Activated naive CD4-positive, alpha-beta T cell treated with Interleukin-2 at 50 U/mL for 16 hours (primary cell): ENCODE measurements at regions not wholly inside any gene's neighbourhood (a gene's known extent, or its start where the extent isn't known, plus 50 kb on each side); places are given as distances from the start of the nearest gene placed in this dataset.

Source experiments
- DNase-seq: peaks from one replicate; pipeline ENCODE4 v3.0.0-alpha.2; 2020

DNA sequence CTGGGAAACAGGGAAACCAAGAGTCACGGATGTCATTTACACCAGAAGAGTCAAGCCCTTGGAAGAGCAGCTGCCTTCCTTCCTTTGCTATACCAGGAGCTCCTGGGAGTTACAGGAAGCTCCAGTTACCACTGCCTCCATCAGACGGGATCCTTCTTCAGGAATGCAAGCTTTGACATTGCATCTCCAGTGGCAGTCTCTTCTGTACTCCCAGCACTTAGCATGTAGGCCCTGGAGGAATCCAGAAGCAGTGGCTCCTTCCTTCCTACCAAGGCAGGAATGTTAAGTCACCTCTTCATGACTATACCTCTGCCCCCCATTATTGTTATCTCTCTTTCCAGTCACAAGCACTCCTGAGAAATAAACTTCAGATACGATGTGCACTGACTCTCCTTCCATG lies 836.0 kb downstream of the MAFB start:
- DNase-seq: no peak

DNA sequence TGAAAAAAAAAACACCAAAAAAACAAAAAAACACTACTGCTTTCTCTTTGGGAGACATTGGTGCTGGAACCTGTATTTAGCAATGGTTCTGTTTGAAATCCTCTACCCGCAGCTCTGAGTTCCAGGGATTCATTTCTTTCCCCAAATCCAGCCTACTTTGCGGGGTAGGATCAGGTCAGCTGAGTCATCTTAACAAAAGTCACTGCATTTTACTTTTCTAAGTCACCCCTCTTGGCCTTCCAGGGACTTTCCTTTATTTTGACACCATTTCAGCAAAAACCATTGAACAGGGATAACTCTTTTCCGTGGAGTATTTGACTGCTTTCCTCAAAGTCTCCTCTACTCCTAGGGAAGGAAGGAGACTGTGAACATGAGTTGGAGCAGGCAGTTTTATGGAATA lies 837.6 kb downstream of the MAFB start:
- no peak for DNase-seq

DNA sequence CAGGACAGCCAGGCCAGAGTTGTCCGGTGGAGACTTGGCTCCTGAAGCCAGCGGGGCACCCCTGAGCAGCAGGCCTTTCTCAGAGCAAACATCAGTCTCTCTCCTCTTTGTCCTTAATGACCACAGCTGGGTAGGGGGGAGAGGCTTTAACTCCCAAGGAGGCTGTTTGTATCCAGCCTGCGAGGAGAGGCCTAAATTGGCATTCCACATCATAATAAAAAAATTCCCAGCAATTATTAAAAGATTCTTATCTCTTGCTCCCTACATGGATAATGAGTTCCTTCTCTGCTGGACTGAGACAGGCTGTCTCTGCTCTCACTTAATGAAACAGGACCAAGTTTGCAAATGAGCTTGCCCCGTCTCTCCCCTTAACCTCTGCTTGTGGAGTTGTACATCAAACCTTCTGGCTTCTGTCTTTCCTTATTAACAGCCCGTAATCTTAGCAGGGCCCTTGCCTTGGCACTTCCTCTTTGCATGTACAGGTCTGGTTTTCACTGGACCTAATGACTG lies 838.2 kb downstream of the MAFB start:
- DNase-seq: no peak

DNA sequence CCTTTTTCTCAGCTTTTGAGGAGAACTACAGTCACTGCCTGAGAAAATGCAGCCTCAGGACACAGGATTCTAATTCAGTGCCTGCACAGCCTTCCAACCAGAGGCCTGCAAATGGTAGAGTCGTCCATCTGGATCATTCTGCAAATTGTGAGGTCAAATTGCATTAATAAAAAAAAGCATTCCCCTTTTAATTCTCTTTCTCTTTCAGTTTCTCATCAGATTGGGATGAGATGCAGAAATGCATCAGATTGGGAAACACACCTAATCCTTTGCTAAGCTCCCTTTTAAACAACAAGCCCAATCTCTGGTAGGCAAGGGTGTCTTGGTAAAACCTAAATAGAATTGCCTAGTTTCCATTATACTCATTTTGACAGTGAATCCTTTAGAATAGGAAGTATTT lies 838.8 kb downstream of the MAFB start:
- no peak for DNase-seq

DNA sequence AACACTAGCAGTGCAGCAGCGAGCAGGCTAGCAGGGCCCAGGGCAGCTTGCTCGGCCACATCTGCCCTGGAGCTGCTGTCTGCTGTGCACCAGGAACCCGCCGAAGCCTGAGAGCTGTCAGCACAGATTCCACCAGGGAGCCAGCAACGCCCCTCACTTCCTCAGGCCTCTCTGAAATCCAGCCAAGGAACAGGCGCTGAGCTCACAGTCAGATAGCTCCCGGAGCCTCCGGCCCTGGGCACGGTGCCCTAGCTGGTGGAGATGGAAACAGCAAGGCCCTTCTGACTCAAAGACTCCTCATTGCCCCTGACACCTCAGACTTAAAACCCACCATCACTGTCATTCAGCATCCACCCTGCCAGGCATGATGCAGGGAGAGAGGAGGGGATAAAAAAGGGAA lies 839.4 kb downstream of the MAFB start:
- no peak for DNase-seq

DNA sequence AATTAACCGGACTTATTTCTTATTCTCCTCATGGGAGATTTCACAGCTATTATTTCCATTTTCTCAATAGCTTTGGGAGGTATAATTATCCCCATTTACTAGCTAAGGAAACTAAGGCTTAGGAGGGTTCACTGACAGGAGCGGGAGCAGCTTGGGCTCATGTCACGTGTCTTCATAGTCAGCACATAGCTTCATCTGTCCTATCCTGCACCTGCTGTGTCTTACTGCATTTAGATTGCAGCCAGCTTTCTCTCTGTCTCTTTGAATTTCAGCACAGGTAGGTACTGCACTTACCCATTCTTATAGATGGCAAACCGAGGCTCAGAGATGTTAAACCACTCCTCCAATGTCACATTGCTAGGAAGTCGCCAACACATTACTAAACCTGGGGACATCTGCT lies 839.9 kb downstream of the MAFB start:
- no peak for DNase-seq

DNA sequence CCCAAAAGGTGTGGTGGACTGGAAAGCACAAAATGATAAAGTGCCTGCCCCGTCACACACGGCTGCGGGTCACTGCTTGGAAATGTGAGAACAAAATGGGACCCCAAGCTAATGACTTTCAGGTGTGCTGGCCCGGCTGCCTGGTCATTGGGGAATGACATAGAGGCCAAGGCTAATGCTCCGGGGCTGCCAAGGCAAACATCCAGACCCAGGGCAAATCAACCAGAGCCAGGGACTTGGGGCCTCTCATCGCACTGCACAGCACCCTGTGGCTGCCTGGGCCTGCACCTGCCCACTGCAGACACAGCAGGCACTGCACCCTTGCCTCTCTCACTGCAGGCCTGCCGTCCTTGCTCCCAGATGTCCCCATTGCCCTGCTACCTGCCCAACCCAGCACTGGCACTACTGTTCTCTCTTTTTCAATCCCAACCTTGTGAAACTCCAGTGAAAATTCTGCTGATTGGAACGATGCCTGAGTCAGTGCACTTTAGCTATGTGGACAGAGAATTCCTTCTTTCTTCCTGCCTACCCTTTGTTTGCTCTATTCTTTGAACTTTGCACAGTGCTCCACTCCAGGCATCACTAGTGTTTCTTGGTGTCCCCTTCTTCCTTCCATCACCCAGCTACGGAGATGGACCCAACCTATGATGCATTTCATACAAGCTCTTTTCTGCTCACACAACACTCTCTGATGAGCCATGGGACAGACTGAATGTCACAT lies 849.5 kb downstream of the MAFB start:
- no peak for DNase-seq

DNA sequence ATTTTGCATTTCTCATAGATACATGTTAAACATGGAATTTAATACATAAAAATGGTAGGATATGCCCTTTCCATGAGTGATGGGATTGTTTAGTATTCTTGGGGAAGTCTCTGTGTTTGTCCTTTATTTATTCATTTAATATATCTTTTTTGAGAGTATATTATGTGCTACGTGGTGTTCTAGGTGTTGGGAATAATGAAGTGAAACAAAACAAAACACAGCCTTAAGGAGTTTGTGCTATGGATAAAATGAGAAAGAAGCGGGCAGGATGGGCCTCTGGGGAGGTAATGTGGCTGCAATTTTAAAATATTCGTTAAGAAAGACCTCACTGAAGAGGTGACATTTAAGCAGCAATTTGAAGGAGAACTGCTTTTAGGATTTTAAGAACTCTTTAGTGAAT lies 851.5 kb downstream of the MAFB start:
- no peak for DNase-seq

DNA sequence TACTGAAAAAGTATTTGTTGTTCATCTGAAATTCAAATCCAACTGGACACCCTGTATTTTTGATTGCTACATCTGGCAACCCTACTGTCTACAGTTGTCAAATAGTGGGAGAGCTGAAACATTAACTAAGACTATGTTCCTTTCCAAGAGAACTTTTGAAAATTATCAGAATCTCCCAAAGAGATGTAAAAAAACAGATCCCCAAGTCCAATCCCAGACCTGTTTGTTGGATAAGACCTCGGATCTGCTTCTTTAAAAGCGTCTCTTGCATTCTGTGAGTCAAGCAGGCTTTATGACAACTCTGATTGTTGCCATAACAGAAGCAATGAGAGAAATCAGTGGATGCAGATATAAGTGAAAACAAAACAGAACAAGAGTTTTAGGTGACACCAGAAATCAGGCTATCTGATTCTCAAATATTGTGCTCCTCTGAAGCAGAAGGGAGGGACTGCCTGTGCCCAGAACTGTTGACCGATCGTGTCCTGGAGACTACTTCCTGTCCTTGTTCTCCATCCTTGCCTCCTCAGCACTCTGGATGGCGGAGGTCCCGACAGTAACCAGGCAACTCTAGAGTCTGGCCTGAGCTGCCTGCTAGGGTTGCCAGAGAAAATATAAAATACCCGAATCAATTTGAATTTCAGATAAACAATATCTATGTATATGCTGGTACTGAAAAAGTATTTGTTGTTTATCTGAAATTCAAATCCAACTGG lies 853.8 kb downstream of the MAFB start:
- DNase-seq: no peak

DNA sequence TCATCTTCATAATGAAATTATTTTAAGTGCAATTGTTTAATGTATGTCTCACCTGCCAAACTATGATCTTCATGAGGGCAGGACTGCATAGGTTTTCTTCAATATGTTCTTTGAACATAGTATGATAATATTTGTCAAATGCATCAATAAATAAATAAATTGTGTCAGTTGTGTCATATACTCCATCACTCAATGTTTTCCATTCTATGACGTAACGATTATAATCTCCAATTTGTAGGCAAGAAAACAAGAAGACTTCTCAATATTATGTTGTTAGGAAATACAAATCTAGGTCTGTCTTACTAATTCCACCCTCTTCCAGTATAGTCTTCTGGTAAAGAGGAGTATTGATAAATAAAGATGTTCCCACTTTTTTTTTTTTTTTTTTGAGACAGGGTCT lies 858.1 kb downstream of the MAFB start:
- DNase-seq: no peak

DNA sequence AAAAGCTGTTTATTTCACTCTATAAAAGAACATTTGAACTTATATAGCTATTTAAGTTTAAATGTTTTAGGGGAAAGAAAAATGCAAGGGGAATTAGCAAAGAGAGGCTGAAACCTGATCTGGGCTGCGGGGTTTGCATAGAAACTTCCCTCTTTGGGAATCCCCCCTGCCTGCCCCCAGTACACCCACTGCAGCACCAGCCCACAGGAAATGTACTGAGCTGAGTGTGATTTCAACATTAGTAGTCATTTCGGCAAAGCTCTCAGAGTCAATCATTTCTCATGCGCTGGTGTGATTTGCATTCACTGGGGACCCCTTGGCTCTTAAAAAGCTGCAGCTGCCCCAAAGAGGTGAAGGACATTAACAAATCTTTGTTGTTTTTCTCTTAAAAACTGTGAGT lies 859.4 kb downstream of the MAFB start:
- DNase-seq: no peak

DNA sequence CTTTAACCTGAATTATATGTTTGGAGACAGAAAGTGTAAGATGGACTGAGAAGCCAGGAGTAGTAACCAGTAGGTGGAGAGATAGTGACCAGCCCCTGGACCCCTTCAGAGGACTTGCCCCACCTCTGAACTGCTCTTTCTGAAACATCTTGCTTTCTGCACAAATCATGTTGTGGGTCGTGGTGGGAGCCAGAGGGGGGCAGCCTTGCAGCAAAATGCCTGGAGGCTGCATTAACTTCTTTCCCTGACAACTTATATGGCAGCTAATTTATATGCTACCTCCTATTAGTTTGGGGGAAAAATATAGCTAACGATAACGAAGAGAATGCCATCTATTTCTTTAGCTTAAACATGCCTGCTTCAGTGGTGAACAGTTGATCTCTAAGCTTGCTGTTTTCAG lies 859.8 kb downstream of the MAFB start:
- no peak for DNase-seq

DNA sequence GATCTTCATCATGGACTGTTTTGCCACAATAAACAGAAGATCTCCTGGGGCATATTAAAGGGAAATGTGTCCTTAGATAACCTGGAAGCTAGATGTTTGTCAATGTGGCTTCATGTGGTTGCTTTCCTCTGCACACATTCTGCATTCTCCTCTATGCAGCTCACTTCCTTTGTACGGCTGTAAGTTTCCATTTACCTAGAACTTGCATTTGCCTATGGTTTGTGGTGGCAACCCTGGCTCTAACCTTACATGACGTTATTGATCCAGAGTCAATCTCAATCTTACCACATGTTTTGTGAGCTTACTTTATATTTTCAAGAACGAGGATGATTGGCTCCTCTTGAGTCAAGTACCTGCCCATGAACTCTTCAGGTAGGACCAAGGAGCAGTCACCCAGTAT lies 863.1 kb downstream of the MAFB start:
- no peak for DNase-seq

DNA sequence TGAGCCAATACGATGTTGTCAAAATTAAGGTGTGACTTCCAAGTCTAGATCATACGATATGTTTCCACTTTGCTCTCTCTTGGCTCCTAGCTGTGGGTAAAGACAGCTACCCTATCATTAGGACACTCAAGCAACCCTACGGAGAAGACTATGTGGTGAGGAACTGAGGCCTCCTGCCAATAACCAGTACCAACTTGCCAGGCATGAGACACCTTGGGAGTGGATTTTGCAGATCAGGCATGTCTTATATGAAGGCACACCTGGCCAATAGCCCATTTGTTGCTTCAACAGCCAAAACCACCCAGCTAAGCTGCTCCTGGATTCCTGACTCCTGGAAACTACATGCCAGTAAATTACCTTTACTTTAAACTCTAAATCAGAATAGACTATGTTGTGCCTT lies 863.4 kb downstream of the DHX35 start:
- no peak for DNase-seq

DNA sequence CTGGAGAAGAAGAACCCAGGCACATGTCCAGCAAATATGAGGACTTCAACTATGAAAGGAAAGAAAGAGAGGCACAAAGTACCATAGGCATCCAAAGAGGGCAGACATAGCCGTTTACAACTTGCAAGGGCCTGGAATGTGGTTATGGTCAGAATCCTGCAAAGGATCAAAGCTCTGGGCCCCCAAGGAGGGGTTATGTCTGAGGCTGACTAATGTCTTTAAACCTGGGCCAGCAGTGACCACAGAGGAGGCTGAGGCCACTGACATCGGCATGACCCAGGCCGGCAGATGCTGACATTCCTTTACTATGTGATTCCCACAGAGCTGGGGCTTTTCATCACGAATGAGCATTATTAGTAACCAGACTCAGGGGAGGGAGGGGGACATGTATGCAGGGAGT lies 861.1 kb downstream of the DHX35 start:
- no peak for DNase-seq

DNA sequence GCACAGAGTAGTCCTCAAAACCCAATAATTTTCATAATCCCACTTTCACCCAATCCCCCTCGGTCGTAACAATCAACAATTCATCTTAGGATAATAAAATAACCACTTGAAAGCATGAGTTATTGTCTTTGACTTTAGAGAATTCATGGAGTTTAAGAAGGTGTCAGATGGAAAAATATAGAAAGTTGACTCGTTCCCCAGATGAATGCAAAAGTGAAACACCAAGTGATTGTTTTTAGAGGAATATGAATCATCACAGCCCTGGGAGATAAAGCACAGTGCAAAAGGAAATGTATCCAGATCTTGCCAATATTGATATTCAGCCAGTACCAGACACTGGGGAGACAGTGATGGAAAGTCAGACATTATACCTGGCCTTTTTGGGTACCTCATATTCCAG lies 860.5 kb downstream of the DHX35 start:
- no peak for DNase-seq

DNA sequence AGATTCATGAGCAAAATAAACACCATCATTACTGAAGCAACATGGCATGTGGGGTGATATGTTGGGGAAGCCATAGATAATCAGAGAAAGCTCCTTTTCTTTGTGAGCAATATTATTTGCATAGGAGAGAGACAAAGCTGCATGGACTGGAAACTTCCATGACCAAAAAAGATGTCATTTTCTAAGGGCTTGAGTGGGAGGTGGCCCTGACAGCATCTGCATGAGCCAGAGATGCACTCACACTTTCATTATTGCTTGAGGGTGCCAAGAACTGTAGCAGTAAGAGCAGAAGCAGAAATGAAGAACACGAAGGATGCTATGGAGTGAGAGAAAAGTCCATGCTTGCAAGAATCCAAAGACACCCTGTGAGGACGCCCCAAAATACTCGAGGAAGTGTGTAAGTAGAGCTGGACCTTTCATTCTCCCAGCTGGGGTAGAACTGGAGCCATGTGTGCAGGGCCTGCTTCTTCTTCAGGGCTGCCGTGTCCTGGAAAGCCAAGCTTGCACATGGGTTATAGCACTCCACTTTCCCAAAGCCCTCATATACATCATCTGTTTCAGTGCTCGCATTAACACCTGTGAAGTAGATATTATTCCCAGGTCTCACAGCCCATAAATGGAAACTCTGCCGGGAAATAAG lies 851.2 kb downstream of the DHX35 start:
- no peak for DNase-seq

DNA sequence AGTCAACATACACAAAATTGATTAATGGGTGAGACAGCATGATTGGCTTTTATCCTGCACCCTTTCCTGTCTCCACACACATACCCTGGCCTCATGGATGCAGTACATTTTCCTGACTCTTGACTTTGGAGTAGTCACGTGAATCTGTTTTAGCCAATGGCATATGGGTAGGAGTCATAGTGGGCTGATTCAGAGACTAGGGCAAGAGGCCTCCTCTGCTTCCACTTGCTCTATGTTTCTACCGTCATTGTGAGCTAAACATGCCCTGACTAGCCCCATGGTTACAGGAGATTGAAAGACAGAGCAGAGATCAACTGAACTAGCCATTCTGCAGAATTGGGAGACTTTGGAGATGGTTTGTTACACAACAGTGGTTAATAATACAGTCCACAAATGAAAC lies 850.0 kb downstream of the DHX35 start:
- DNase-seq: no peak

DNA sequence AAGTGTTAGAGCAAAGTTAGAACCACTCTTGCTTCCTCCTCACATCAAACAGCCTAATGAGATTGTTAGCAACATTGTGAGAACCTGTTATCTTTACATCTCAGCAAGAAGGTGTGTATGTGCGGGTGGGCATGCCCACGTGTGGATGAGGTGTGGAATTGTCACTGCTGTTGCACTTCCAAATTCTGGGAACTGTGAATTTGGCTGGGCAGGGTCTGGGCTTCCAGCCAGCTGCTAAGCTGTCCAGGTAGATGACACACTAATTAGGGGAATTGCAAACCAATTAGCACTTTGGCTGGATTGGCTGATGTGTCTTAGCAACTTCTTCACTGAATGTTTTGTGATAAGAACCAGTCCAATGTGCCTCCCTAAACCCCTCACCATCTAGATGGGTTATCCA lies 848.2 kb downstream of the DHX35 start:
- no peak for DNase-seq

DNA sequence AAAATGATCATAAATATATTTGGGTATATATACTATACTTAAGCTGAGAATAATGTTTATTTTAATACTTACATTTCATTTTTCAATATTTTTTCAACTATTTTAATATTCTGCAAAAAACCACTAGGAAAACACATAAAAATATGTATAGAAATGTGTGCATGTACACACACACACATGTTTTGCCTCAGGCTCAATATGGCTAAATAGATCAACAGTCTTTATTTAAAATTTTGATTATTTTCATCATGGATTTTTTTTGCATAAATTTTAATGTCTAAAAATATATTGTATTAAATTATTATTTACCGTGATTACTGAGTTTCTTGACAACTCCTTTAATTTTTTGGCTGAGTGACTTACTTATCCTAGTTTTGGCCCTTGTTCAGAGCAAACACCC lies 846.5 kb downstream of the DHX35 start:
- no peak for DNase-seq

DNA sequence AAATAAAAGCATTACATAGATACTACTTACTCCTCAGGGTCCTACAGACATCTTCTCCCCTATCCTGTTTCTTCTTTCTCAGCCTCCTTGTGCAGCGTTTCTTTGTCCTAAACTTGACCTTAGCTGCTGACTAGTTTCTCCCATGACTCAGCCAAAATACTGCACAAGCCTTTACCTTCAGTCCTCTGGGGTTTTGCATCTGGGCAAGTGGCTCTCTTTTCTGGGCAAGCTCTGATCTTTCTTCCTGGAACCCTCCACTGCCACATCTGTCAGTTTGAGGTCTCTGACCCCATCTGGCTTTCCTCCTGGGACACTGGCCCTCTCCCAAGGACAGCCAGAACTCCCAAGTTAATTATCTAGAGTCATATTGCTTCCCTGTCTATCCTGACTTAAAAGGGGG lies 838.4 kb downstream of the DHX35 start:
- no peak for DNase-seq

DNA sequence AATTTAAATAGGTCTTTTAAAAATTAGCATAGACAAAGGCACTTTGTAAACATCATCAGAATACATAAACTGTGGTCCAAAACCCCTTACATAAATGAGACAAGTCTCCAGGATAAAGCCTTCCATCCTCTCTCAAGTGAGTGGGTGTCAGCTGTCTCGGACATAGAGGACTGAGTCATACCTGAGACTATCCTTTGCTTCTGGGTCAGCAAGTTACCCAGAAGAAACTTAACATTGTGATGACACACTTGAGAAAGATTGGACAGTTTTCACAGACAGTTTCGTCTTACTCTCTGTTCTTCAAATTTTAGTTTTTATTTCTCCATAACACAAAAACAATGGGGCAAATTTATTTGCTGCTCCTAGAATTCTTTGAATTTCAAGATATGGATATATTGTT lies 838.0 kb downstream of the DHX35 start:
- no peak for DNase-seq

DNA sequence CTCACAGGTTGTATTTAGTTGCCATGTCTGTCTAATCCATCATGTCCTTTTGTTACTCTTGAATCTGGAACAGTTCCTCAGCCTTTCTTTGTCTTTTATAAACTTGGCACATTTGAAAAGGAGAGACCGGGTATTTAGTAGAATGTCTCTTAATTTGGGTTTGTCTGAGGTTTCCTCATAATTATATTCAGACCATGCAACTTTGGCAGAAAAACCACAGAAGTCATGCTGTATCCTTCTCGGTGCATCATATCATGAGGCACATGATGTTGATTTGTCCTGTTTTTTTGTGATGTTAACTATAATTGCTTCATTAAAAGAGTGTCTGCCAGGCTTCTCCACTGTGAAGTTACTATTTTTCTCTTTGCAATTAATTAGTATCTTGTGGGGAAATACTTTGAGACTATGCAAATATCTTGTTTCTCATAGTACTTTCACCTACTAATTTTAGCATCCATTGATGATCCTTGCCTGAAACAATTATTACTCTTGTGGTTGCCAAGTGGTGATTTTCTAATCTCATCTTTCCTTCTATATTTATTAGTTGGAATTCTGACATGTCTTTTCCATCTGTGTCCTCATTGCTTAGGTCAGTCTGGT lies 837.3 kb downstream of the DHX35 start:
- DNase-seq: no peak
